Gastroesophageal sphincter (tissue), 4 donors: ENCODE measurements at regions not wholly inside any gene's neighbourhood (a gene's known extent, or its start where the extent isn't known, plus 50 kb on each side); places are given as distances from the start of the nearest gene placed in this dataset.
"Not testable (repeated sequence)": the region's sequence is repeated elsewhere in the genome, so short reads cannot be mapped to it uniquely, and the experiment has no call there.

Experiments used
- ATAC-seq: fragments of 150-250 bp; one replicate; pipeline ENCODE4 v1.9.1; 2016; ENCODE audit warnings: mild to moderate bottlenecking, moderate library complexity
- H3K27ac ChIP-seq, 4 donors: fragments of 200-600 bp; sonication (generic) in 3 of 4; 1 replicate in 3 of 4; 2 replicates in 1 of 4; pipeline ENCODE4 v1.5.1; 2016 to 2019
- H3K27me3 ChIP-seq: fragments of 200-600 bp; sonication (generic); one replicate; pipeline ENCODE4 v1.5.1; 2019
- H3K36me3 ChIP-seq, 2 donors: fragments of 200-600 bp; sonication (generic); one replicate each; pipeline ENCODE4 v1.5.1; 2019; ENCODE audit warnings: control low read depth in 1 of 2
- H3K4me1 ChIP-seq, 3 donors: fragments of 200-600 bp; sonication (generic); 1 replicate in 2 of 3; 2 replicates in 1 of 3; pipeline ENCODE4 v1.5.1; 2016 to 2019; ENCODE audit warnings: control low read depth in 2 of 3
- H3K4me3 ChIP-seq, 2 donors: fragments of 200-600 bp; sonication (generic); one replicate each; pipeline ENCODE4 v1.5.1; 2019; ENCODE audit warnings: mild to moderate bottlenecking in 1 of 2, moderate library complexity in 1 of 2
- H3K9me3 ChIP-seq, 3 donors: fragments of 200-600 bp; sonication (generic); one replicate each; pipeline ENCODE4 v1.5.1; 2017 to 2019; ENCODE audit warnings: control low read depth in 2 of 3
- CTCF ChIP-seq, 4 experiments: fragments of 200-600 bp in 2 of 4; fragments of 450-650 bp in 2 of 4; sonication (generic) in 1 of 4; IDR thresholded peaks; one replicate each; pipeline ENCODE4 v1.5.1; 2017 to 2019; ENCODE audit warnings: antibody characterized with exemption in 4 of 4, mild to moderate bottlenecking in 2 of 4, moderate library complexity in 2 of 4
- EP300 ChIP-seq: sonication (generic); formaldehyde crosslinking; IDR thresholded peaks from one replicate; pipeline ENCODE4 v1.6.1; 2017; ENCODE audit warnings: antibody characterized with exemption, mild to moderate bottlenecking
- POLR2A ChIP-seq, 2 donors: fragments of 450-650 bp; IDR thresholded peaks; one replicate each; pipeline ENCODE4 v1.6.1; 2017; ENCODE audit warnings: antibody characterized with exemption in 2 of 2, mild to moderate bottlenecking in 2 of 2, moderate library complexity in 1 of 2
- POLR2AphosphoS5 ChIP-seq: sonication (generic); formaldehyde crosslinking; IDR thresholded peaks from one replicate; pipeline ENCODE4 v1.6.1; 2017; ENCODE audit warnings: antibody characterized with exemption
- WGBS, 2 donors: methylation state at CpG; one replicate each; pipeline ENCODE4 v1.1.5; 2018; ENCODE audit warnings: low coverage in 1 of 2; 5-methylcytosine and 5-hydroxymethylcytosine counted together

- H3K4me3 ChIP-seq: no peak overlapping the region
- H3K36me3 ChIP-seq: no peaks in the 10 kb centered on the region
- H3K9me3 ChIP-seq: no peaks in the 10 kb centered on the region
- no peak for TF ChIP-seq EP300
- TF ChIP-seq POLR2A (IDR thresholded peaks at IDR 0.05): no peak
- no peak for TF ChIP-seq CTCF (IDR thresholded peaks at IDR 0.05)
- no peak for TF ChIP-seq POLR2AphosphoS5
- H3K4me1 ChIP-seq: peaks cover 0 to 7% (median 0%) of the 10 kb centered on the region in 3 donors
- no peak for ATAC-seq
- 47 to 71% methylated on average over 1 of the region's 1 CpG for WGBS, 2 donors
- no peaks in the 10 kb centered on the region for H3K27me3 ChIP-seq
- no peak overlapping the region for H3K27ac ChIP-seq
Observed at GRCh38 chr6:66277400-66277799, 570.4 kb upstream of the EYS start.

DNA sequence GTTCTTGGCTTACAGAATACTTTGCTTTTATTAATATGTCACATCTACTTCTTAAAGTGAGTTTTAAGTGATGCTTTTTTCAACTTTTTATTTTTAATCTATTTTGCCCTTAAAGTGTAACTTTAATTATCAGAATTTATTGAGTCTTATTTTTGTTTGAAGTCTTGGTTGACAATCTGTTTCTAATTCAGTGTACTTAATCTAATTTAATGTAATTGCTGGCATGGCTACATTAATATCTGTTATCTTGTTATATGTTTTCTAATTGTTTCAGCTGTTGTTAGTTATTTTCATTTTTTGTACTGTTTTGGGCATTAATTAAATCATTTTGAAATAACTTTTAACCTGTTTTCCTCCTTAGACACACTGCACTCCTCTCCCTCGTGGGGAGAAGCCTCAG is 558.7 kb upstream of the EYS start:
- WGBS, 2 donors: 42 to 50% methylated on average over 1 of the region's 1 CpG

DNA sequence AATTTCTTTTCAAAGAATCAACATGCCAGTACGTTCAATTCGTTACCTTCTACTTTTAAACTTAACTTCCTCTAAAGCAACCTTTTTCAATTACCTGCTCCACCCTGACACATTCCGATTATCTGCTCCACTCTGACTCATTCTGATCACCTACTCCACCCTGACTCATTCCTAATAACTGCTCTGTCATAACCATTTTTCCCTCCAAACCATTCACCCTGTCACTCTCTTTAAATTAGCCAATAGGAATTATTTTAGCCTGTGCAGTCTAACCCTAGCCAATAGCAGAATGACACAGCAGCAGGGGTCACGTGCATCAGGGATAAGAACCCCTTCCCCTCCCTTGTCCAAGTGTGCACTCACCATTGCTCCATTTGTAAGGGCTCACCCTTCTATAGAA is 557.4 kb upstream of the EYS start:
- no peak for ATAC-seq

More for the DNA sequence above, 558.7 kb upstream of the EYS start:
- no peak for ATAC-seq
- no peaks in the 10 kb centered on the region for H3K4me1 ChIP-seq
- TF ChIP-seq CTCF (IDR thresholded peaks at IDR 0.05) (no peak), EP300 (no peak), POLR2A (IDR thresholded peaks at IDR 0.05) (no peak), POLR2AphosphoS5 (no peak)
- H3K27me3 ChIP-seq: no peaks in the 10 kb centered on the region
- no peaks in the 10 kb centered on the region for H3K9me3 ChIP-seq
- no peak overlapping the region for H3K4me3 ChIP-seq
- no peaks in the 10 kb centered on the region for H3K36me3 ChIP-seq
- H3K27ac ChIP-seq: no peak overlapping the region

DNA sequence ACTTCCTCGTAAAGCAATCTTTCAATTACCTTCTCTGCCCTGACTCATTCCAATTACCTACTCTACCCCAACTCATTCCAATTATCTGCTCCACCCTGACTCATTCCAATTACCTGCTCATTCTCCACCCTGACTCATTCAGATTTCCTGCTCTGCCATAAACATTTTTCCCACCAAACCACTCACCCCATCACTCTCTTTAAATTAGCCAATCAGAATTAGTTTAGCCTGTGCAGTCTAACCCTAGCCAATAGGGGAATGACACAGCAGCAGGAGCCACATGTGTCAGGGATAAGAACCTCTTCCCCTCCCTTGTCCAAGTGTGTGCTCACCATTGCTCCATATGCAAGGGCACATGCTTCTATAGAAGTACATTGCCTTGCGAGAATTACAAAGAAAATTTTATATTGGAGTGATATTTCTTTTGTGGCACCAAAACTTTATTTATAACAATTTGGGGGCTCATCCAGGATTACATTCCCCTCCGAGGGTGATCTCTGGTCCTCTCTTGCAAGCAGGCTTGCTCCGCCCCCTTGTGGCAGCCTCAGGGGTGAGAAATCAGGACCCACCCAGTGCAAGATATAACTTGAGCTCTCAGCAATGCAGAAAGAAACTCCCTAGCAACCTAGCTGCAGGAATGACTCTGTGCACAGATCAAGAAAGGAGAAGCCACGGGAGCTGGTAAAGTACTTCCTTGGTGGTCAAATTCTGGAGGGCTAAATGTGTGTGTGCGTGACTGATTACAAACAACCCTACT is 551.9 kb upstream of the EYS start:
- H3K36me3 ChIP-seq, H3K4me3 ChIP-seq, ATAC-seq, H3K4me1 ChIP-seq, H3K27ac ChIP-seq, H3K27me3 ChIP-seq: not testable (repeated sequence)
- 85 to 96% methylated on average over 3 to 4 of the region's 6 CpGs for whole genome bisulfite sequencing, 2 donors
- H3K9me3 ChIP-seq: peaks cover 0 to 20% (median 0%) of the 10 kb centered on the region in 3 donors

More for the DNA sequence above, 557.4 kb upstream of the EYS start:
- peaks cover 0 to 5% (median 0%) of the 10 kb centered on the region in 3 donors for H3K9me3 ChIP-seq
- H3K27ac ChIP-seq: no peak overlapping the region
- WGBS, 2 donors: 79 to 88% methylated on average over 3 to 4 of the region's 4 CpGs
- no peaks in the 10 kb centered on the region for H3K27me3 ChIP-seq
- no peaks in the 10 kb centered on the region for H3K36me3 ChIP-seq
- no peak overlapping the region for H3K4me3 ChIP-seq
- no peaks in the 10 kb centered on the region for H3K4me1 ChIP-seq
- TF ChIP-seq POLR2A (IDR thresholded peaks at IDR 0.05) (no peak), CTCF (IDR thresholded peaks at IDR 0.05) (no peak), POLR2AphosphoS5 (no peak), EP300 (no peak)

DNA sequence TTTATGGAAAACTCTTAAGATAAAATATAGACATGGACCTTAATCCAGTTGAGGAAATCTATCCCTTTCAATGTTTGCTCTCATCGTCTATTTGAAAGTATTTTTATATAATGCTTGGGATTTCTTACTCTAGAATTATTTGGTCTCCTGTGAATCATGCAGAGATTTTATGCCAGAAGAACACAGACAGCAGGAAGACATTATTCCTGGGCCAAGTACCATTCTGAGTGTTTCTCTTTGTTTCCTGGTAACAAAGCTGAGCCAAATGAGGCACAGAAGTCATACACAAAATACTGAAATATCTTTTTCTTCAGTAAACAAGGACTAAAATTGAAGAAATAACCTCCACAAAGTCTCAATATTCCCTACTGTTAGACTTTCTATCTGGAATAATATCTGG is 538.2 kb upstream of the EYS start:
- TF ChIP-seq EP300 (no peak), POLR2AphosphoS5 (no peak), POLR2A (IDR thresholded peaks at IDR 0.05) (no peak), CTCF (IDR thresholded peaks at IDR 0.05) (no peak)
- 6 to 20% methylated on average over 1 of the region's 1 CpG for WGBS, 2 donors
- H3K4me1 ChIP-seq: no peaks in the 10 kb centered on the region
- H3K4me3 ChIP-seq: no peak overlapping the region
- no peaks in the 10 kb centered on the region for H3K27me3 ChIP-seq
- no peaks in the 10 kb centered on the region for H3K9me3 ChIP-seq
- no peak for ATAC-seq
- H3K36me3 ChIP-seq: no peaks in the 10 kb centered on the region
- no peak overlapping the region for H3K27ac ChIP-seq
